ENCODE measurements at regions not wholly inside any gene's neighbourhood (a gene's known extent, or its start where the extent isn't known, plus 50 kb on each side); places are given as distances from the start of the nearest gene placed in this dataset.

- H3K4me2 ChIP-seq (ENCODE audit: unreplicated experiment), result no peak overlapping the region
- TF ChIP-seq EZH2 (IDR thresholded peaks at IDR 0.05; ENCODE audit: insufficient read depth, poor library complexity, severe bottlenecking) (no peak), EZH2phosphoT487 (IDR thresholded peaks at IDR 0.05; ENCODE audit: insufficient read depth, low read depth) (no peak)
- H3K79me2 ChIP-seq (ENCODE audit: insufficient read depth), result no peaks in the 10 kb centered on the region
- H3K9ac ChIP-seq, result no peak overlapping the region
- 90 to 96% methylated on average over 3 of the region's 3 CpGs for WGBS, 2 experiments (ENCODE audit: low coverage in 1 of 2, low lambda C conversion rate in 2 of 2, missing lambda C conversion rate in 2 of 2)
- H3K27ac ChIP-seq, result no peak overlapping the region
- no peaks in the 10 kb centered on the region for H3K36me3 ChIP-seq (ENCODE audit: low read depth)
- H2AFZ ChIP-seq, result no peak overlapping the region
- no peaks in the 10 kb centered on the region for H3K9me2 ChIP-seq (ENCODE audit: insufficient read depth)
- H3F3A ChIP-seq (ENCODE audit: insufficient read depth), result no peaks in the 10 kb centered on the region
- no peaks in the 10 kb centered on the region for H3K9me3 ChIP-seq (ENCODE audit: low read depth)
- H3K4me1 ChIP-seq (ENCODE audit: insufficient read depth), result no peaks in the 10 kb centered on the region
- H3K27me3 ChIP-seq (replicated peaks; ENCODE audit: insufficient read depth), result no peaks in the 10 kb centered on the region
- in situ Hi-C loops (cut with MboI), result no loop called here
- no peak overlapping the region for H3K4me3 ChIP-seq
- H4K20me1 ChIP-seq (ENCODE audit: insufficient read depth), result no peaks in the 10 kb centered on the region
- DNase-seq, result no peak
Observed at GRCh38 chr4:151940926-151941617, 180.3 kb upstream of the GATB start.

DNA sequence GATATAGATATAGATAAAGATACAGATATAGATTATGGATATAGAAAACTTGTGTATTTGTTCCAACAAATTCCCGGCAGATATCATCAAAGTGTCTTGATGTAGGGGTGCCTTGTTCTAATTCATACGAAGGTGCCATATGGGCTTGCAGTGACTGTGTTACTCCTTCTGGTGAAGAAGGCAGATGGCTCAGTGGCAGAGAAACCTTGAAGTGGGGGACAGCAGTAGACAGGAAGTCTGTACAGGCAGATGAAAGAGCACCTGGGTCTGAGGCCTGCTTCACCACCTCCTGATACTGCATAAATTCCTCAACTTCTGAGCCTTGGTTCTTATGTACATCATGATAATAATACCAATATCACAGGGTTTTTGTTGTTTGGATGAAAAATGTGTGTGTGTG lies 179.5 kb upstream of the GATB start:
- in situ Hi-C loops (cut with MboI), result no loop called here
- H3K4me2 ChIP-seq (ENCODE audit: unreplicated experiment), result no peak overlapping the region

GRCh38 chr4:151939670-151940069 lies 178.9 kb upstream of the GATB start:
- no peak for DNase-seq
- Histone ChIP-seq H3K9me3 (ENCODE audit: low read depth) (no peaks in the 10 kb centered on the region), H3K9me2 (ENCODE audit: insufficient read depth) (no peaks in the 10 kb centered on the region), H3K9ac (no peak overlapping the region), H3K4me1 (ENCODE audit: insufficient read depth) (peaks cover 3% of the 10 kb centered on the region; the same call in 1 of the 2 replicates), H3K4me2 (ENCODE audit: unreplicated experiment) (no peak overlapping the region), H3K27ac (no peak overlapping the region), H2AFZ (no peak overlapping the region), H3K4me3 (no peak overlapping the region), H4K20me1 (ENCODE audit: insufficient read depth) (no peaks in the 10 kb centered on the region), H3K79me2 (ENCODE audit: insufficient read depth) (no peaks in the 10 kb centered on the region), H3K36me3 (ENCODE audit: low read depth) (no peaks in the 10 kb centered on the region), H3K27me3 (replicated peaks; ENCODE audit: insufficient read depth) (no peaks in the 10 kb centered on the region), H3F3A (ENCODE audit: insufficient read depth) (no peaks in the 10 kb centered on the region)
- in situ Hi-C loops (cut with MboI), result no loop called here
- TF ChIP-seq EZH2 (IDR thresholded peaks at IDR 0.05; ENCODE audit: insufficient read depth, poor library complexity, severe bottlenecking), result no peak
- no peak for TF ChIP-seq EZH2phosphoT487 (IDR thresholded peaks at IDR 0.05; ENCODE audit: insufficient read depth, low read depth)
- WGBS, 2 experiments (ENCODE audit: low coverage in 1 of 2, low lambda C conversion rate in 2 of 2, missing lambda C conversion rate in 2 of 2), result 68 to 73% methylated on average over 3 of the region's 3 CpGs

More for the DNA sequence above, 179.5 kb upstream of the GATB start:
- no peak for DNase-seq
- H3K9me2 ChIP-seq (ENCODE audit: insufficient read depth), result no peaks in the 10 kb centered on the region
- WGBS, 2 experiments (ENCODE audit: low coverage in 1 of 2, low lambda C conversion rate in 2 of 2, missing lambda C conversion rate in 2 of 2), result 93 to 95% methylated on average over 2 of the region's 2 CpGs
- H4K20me1 ChIP-seq (ENCODE audit: insufficient read depth), result no peaks in the 10 kb centered on the region
- H3K4me3 ChIP-seq, result no peak overlapping the region
- no peaks in the 10 kb centered on the region for H3F3A ChIP-seq (ENCODE audit: insufficient read depth)
- no peaks in the 10 kb centered on the region for H3K36me3 ChIP-seq (ENCODE audit: low read depth)
- TF ChIP-seq EZH2 (IDR thresholded peaks at IDR 0.05; ENCODE audit: insufficient read depth, poor library complexity, severe bottlenecking) (no peak), EZH2phosphoT487 (IDR thresholded peaks at IDR 0.05; ENCODE audit: insufficient read depth, low read depth) (no peak)
- no peaks in the 10 kb centered on the region for H3K79me2 ChIP-seq (ENCODE audit: insufficient read depth)
- no peak overlapping the region for H3K27ac ChIP-seq
- no peak overlapping the region for H2AFZ ChIP-seq
- H3K9ac ChIP-seq, result no peak overlapping the region
- H3K9me3 ChIP-seq (ENCODE audit: low read depth), result no peaks in the 10 kb centered on the region
- H3K27me3 ChIP-seq (replicated peaks; ENCODE audit: insufficient read depth), result no peaks in the 10 kb centered on the region
- H3K4me1 ChIP-seq (ENCODE audit: insufficient read depth), result no peaks in the 10 kb centered on the region

- Histone ChIP-seq H4K20me1 (ENCODE audit: insufficient read depth) (no peaks in the 10 kb centered on the region), H3K27ac (no peak overlapping the region), H3K27me3 (replicated peaks; ENCODE audit: insufficient read depth) (no peaks in the 10 kb centered on the region), H3K9me3 (ENCODE audit: low read depth) (no peaks in the 10 kb centered on the region), H3K36me3 (ENCODE audit: low read depth) (no peaks in the 10 kb centered on the region), H3K4me2 (ENCODE audit: unreplicated experiment) (no peak overlapping the region), H2AFZ (no peak overlapping the region), H3K4me3 (no peak overlapping the region), H3K9ac (no peak overlapping the region), H3K9me2 (ENCODE audit: insufficient read depth) (no peaks in the 10 kb centered on the region), H3K79me2 (ENCODE audit: insufficient read depth) (no peaks in the 10 kb centered on the region), H3K4me1 (ENCODE audit: insufficient read depth) (peaks cover 4% of the 10 kb centered on the region; the same call in 1 of the 2 replicates), H3F3A (ENCODE audit: insufficient read depth) (no peaks in the 10 kb centered on the region)
- in situ Hi-C loops (cut with MboI), result no loop called here
- TF ChIP-seq EZH2 (IDR thresholded peaks at IDR 0.05; ENCODE audit: insufficient read depth, poor library complexity, severe bottlenecking) (no peak), EZH2phosphoT487 (IDR thresholded peaks at IDR 0.05; ENCODE audit: insufficient read depth, low read depth) (no peak)
- no peak for DNase-seq
- WGBS, 2 experiments (ENCODE audit: low coverage in 1 of 2, low lambda C conversion rate in 2 of 2, missing lambda C conversion rate in 2 of 2), result 95 to 100% methylated on average over 1 of the region's 1 CpG
Observed at GRCh38 chr4:151935411-151935810, 174.6 kb upstream of the GATB start.

Data from GM23248 (cell line).